Suppressor macrophage (primary cell): ENCODE measurements at regions not wholly inside any gene's neighbourhood (a gene's known extent, or its start where the extent isn't known, plus 50 kb on each side); places are given as distances from the start of the nearest gene placed in this dataset.
A peak's percentile ranks its signal among the peaks of the same experiment; 100 is the strongest.

Source experiments
- DNase-seq, 4 experiments: peaks; one replicate each; pipeline ENCODE4 v3.0.0-alpha.2; 2020 to 2022

DNA sequence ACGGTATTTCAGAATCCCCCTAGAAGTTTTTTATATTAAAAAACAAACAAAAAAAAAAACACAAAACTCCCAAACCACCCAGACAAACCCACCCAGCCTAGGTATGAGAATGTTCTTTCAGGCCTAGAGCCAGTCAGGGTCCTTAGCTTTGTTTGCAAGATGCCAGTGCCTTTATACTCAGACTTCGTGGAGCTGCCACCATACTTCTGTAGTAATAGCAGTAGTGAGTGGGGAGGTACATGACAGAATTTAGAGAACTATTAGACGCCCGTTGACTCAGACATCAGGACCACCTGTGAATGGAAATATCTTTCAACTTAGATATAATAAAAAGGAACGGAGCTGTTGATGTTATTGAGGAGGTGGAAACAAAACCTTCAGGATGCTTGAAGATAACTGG lies 138.2 kb upstream of the MKLN1 start:
- no peak for DNase-seq

DNA sequence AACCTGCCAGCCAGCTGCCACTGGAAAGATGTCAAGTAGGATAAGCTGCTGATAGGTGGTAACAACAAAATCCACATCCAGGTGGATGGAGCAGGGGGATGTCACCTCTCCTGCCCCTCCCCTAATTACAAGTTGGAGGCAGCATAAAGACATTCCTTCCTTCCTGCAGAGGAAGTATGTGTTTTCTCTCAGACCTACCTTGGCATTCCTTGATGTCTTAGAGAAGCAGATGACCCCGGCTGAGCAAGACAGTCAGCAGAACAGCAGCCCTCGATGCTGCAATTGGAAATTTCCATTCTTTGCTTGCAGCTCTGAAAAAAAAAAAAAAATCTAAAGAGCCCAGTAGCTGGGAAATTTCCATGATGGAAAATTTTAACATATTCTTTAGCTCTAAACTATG lies 137.5 kb upstream of the MKLN1 start:
- no peak for DNase-seq

DNA sequence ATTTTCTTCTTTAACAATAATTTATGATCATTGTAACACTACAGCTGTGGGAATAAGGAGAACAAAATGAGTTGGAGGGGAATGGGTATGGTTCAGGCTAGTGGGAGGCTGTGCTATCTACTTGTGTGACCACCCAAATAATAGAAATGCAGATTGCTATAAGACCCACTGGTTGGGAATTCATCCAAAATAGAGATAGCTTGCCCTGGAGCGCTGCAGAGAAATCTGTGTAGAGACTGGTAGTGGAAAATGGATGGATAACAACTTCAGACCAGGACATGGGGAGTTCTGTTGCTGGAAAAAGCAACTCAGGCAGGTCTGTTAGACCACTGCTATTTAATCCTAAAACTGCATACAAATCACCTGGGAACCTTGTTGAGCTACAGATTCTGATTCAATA lies 137.1 kb upstream of the MKLN1 start:
- DNase-seq, result no peak

DNA sequence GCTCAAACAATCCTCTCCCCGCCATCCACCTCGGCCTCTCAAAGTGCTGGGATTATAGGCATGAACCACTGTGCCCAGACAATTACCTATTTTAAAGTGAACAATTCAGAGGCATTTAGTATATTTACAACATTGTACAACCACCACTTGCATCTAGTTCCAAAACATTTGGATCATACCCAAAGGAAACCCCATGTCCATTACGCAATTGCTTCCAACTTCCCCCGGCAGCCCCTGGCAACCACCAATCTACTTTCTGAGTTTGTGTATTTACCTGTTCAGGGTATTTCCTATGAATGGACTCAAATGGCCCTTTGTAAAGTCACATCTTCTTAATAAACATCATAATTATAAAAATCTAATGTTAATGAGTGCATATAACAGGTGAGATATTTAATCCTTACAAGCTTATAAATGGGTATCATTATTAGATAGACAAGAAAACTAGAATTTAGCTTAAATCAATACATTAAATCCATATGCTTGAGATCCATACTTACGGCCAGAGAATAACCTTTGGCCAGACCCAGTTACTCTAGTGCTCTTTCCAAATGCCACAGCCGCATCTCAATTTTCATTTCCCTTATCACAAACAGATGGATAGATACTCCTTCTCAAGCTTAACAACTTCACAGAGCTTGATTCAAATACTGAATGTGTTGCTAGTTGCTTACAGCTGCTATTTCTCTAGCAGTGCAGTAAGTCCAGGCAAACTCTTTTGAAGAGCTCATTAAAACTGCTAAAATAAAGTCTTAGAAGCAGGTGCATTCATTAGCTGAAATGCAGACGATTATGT lies 133.4 kb upstream of the MKLN1 start:
- DNase-seq, result peak; percentile 8 to 32 (median 24)

DNA sequence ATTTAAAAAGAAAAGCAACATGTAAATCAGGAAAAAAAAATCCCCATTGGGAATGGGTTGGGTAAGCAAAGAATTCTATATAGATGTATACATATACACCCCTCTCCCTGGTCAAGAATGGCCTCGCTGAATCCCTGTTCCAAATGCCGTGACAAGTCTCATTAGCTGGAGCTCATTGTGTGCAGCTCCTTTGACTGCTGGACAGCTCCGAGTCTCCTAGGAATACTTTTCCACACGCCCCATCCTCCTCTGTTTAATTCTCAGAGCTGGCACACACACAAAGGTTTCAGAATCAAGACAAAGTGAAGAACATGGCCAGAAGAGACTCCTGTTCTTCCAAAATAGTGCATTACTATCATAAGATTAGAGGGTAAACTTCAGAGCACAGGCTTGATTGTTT lies 130.9 kb upstream of the MKLN1 start:
- DNase-seq, result no peak

DNA sequence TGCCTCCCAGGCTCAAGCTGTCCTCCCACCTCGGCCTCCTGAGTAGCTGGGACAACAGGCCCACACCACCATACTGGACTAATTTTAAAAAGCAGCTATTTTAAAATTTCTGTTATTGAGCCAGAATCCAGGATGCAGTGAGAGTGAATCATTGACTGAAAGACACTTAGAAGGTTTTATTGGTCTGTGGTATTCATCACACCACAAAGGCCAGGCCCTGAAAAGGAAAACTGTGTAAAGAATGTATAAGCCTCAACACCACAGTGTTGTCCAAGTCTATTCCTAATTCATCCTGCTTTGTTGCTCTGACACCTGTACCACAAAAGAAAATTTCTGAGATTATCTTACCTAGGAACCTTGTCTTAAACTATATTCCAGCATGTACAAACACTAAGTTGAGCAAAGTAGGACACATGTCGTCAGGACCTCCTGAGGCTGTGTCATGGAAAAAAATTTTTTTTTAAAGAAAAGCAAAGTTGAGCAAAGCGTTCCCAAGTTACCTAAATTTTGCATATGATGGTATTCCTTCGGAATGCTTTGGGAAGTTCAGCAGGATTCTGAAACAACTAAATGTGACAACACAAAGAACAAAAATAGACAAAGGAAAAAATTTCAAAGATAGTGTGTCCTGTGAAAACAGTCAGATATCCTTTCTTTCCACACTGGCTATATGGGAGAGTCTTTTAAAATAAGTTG lies 129.6 kb upstream of the MKLN1 start:
- DNase-seq, result no peak

DNA sequence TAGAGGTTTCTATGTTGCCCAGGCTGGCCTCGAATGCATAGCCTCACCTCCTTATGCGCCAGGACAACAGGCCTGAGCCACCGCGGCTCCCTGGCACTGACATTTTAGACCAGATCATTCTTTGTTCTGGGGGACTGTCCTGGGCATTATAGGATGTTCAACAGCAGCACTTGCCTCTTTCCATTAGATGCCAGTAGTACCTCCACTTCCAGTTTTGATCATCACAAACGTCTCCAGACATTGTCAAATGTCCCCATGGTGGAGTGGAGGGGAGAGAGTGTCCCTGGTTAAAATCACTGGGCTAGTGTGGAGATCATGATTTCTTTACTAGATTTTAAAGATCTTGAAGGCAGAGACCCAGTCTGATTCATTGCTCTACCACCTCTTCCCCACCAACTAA lies 125.2 kb upstream of the MKLN1 start:
- no peak for DNase-seq

DNA sequence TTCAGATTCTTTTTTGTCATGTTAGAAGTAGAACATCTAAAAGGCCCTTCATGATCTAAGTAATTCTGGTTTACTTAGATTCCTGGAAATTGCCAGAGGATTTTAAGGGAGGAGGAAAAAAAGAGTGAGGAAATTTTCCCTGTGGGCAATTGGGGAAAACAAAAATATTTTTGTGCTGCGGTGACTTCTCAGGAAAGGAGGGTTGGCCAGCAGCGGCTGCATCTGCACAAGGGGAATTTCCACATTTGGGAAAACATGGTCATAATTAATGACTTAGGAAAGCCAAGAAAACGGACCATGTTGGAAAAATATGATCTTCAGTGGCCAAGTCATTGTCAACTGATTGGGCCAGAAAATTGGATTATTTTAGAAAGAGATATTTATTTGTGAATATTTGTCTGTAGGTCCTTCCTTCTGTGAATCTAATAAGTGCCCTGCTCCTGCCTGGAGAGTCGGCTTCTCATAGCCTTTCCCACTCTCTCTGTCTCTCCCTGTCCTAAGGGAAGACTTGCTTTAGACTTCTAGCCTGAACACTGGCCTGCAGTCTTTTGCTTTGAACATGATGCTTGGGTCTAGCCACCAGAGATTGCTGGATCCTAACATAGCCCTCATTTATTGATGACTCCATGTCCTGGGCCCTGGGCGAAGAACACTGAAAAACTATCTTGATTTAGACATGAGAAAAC lies 124.2 kb upstream of the MKLN1 start:
- no peak for DNase-seq

DNA sequence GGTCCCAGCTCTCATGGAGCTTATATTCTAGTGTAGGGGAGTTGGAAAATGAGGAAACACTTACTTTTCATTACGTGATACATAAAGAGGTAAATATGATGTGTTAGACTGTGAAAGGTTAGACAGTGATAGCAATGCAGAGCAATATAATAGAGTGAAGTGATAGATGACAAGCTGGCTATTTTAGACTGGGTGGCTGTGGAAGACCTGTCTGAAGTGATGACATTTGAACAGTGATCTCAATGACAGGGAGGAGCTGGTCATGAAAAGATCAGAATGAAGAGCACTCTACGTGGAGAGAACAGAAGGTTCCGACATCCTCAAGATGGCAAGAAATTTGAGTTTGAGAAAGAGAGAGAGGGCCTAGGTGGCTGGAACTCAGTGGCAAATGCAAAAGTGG lies 118.9 kb upstream of the MKLN1 start:
- DNase-seq, result no peak

DNA sequence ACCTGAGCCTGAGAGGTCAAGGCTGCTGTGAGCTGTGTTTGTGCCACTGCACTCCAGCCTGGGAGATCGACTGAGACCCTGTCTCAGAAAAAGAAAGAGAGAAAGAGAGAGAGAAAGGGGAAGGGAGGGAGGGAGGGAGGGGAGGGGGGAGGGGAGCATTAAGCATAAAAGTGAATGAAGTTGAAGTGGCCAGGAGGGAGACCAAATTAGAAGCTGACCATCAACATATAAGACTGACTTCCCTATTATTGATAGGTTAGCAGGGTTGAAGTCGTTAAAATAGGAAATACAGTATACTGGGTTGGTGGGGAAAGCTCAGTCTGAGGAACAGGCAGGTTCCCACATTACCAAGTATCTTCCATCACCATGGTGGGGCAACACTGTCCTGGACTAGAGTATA lies 117.1 kb upstream of the MKLN1 start:
- no peak for DNase-seq

DNA sequence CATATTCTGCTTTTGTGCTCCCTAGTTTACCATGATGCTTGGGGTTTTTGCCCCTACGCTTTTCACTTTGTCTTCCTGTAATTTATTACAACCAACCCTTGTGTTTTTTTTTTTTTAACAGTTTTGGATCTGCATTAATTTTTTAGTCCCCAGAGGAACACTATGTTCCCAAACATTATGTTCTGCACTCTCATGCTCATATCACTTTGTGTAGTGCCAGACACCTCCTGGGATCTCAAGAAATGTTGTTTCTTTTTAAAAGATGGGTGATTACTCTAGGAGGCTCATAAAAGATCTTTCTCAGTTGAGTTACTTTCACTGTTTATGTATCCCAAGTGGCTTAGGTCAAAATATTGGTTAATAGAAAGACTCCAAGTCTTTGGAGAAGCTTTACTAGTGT lies 116.2 kb upstream of the MKLN1 start:
- DNase-seq, result no peak

DNA sequence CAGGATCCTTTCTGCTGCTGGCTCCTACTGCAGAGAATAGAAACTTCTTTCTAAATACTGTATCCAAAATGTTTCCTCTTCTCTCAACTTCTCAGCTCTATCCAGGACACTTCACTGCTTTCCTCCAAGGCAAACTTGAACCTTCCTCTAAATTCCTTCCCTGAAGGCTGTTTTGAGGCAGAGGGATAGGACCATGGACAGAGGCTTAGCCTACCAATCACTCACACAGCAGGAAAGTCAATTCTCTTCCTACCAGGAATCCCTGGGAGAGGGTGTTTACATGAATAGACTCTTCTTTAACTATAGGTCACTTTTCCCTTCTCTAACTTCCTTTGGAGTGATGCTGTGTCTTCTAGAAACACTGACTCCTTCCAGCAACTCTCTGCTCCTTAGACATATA lies 115.6 kb upstream of the MKLN1 start:
- peak in 1 of 4 experiments; percentile 18 for DNase-seq

DNA sequence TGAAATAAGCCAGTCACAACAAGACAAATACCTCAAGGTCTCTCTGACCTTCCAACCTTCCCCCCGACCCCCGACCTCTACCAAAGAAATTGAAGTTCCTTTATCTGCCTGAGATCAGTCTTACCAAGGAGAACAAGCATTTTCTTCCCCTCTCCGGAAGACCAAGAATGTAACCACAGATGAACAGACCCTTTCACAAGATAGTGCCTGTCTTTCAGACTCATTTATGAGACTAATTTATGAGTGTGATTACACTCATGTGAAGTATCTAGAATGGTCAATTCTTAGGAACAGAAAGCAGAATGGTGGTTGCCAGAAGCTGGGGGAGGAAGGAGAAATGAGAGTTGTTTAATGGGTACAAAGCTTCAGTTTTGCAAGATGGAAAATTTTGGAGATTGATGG lies 108.9 kb upstream of the MKLN1 start:
- DNase-seq, result peak in 1 of 4 experiments; percentile 33

DNA sequence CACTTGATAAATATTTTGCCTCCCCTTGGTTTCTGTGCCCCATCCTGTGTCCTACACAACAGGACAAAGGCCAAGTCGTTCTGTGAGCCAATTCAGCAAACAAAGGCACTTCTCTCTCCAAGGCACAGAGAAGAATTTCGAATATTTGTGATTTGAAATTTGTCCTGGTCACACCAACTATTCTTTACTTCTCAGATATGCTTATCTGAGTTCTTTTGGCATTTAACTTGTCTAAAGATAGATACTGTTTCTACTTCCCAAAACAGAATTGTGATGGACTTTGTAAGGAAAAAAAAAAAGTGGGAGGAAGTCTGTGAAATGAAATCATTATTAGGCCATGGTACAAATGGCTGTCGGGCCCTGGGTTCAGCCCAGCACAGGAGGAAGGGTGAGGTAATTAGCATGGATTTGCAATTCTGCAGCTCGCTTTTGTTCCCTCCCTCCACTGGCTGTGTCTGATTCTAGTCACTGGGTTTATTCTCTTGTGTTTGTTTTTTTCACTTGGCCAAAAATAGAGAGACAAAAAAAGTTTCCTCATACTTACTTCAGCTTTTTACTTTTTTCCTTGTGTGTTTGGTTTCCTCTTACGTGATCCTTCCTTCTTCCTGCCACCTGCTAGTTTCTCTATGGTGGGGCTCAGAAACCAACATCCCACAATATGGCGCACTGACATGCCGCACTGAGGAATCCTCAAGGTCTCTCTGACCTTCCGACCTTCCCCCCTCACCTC lies 108.2 kb upstream of the MKLN1 start:
- peak; percentile 77 to 91 (median 88) for DNase-seq

DNA sequence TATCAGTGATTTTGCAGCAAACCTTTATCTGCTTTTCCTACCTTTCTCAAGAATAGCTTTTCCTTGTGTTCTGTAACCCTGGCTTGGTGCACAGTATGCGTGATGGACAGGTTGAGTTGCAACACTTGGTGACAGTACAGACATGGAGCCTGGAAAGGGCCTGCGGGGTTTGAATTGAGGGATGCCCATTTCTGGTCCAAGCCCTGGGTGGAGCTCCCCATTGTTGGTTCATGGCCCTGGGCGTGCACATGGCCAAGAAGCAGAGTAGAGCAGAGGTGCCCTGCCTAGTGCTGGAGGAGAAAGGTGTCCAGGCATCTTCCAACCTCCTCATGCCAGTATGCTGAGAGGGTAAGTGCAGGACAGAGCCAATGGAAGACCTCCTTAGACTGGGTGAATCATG lies 106.6 kb upstream of the MKLN1 start:
- DNase-seq, result no peak

DNA sequence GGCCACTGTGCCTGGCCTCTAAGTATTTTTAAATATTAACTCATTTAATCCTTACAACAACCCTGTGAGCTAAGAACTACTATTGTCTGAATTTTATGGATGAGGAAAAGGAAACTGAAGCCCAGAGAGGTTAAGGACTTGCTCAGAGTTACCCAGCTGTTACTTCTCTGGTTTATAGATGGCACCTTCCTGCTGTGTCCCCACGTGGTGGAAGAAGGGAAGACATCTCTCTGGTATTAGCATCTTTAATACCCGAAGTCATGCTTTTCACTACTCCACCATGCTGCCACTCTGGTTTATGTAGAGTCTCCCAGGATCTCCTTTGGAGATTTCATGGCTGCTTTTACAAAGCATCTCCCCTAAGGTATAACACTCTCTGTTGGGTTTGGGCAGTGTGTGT lies 105.5 kb upstream of the MKLN1 start:
- no peak for DNase-seq

DNA sequence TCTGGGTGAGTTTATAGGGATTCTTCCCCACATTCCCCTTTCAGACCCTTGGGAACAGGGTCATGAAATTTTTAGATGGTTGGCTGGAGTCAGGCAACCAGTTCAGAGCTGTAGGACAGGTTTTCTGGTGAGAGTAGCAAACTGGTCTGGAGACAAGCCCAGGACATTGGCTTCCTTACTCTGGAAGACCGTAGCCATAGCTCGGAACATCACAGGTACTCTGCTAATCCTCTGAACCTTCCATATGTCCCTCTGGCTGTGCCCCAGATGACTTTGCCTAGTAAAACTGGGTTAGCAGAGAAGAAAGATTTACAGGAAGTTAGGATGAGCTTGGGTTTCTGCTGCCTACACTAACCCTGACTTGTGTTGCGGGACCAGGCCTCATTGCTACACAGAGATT lies 104.5 kb upstream of the MKLN1 start:
- no peak for DNase-seq

DNA sequence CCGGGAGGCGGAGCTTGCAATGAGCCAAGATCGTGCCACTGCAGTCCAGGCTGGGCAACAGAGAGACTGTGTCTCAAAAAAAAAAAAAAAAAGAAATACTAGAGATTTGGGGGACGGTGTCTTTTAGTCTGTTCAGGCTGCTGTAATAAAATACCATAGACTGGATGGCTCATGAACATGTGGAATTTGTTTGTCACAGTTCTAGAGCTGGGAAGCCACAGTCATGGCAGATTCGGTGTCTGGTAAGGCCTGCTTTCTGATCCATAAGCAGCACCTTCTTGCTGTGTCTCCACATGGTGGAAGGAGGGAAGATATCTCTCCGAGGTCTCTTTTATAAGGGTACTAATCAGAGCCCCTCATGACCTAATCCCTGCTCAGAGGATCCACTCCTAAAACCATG lies 102.7 kb upstream of the MKLN1 start:
- no peak for DNase-seq

DNA sequence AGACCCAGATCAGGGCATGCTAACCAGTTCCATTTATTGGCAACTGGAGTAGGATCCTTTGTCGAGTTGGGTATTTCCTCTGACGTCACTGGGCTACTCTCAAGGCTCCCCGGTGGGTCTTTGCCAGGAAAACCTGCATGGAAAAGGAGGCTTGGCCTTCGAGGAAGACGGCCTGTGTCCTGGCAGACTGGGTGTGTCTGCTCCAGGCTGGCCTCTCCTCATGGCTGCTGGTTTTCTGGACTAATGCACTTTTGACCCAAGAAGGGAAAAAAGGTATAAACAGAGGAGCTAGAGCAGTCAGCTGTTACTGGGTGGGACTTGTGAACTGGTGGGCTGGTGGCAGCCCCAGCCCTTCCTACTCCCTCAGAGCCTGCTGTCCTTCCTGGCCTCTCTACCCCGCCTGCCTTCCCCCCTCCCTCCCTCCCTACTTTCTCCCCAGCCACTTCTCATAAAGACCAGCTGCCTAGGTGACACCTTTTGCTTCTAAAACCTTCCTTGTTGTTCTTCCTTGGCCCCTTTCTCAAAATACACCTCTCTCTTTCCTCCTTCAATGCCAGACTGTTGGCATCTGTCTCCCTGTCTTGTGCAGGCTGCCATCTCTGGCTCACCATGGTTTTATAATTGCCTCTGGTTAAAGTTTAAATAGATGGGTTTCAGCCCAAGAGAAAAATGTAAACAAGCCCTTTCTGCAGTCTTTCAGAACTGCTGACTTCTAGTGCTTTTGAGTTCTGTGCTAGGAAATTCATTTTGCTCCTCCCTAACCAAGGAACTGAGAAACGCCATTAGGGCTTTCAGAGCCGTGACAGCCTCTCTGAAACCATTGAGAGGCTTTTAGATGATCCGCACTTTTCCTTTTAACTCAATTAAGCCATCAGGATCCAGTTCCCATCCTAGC lies 101.8 kb upstream of the MKLN1 start:
- DNase-seq, result no peak

DNA sequence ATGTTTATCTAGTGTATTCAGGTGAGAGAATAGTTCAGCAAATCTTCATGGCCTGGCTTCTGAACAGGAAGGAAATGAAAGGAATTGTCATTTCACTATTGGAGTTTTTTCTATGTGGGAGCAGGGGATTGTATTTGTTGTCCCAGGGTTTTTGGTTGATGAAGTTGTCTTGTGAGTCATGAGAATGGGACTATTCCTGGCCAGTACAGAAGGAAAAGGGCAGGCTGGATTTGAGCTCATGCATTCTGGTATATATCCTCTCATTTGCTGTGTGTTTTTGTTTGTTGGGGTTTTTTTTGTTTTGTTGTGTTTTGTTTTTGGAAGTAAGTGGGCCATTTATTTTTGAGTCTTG lies 101.2 kb upstream of the MKLN1 start:
- DNase-seq, result no peak

DNA sequence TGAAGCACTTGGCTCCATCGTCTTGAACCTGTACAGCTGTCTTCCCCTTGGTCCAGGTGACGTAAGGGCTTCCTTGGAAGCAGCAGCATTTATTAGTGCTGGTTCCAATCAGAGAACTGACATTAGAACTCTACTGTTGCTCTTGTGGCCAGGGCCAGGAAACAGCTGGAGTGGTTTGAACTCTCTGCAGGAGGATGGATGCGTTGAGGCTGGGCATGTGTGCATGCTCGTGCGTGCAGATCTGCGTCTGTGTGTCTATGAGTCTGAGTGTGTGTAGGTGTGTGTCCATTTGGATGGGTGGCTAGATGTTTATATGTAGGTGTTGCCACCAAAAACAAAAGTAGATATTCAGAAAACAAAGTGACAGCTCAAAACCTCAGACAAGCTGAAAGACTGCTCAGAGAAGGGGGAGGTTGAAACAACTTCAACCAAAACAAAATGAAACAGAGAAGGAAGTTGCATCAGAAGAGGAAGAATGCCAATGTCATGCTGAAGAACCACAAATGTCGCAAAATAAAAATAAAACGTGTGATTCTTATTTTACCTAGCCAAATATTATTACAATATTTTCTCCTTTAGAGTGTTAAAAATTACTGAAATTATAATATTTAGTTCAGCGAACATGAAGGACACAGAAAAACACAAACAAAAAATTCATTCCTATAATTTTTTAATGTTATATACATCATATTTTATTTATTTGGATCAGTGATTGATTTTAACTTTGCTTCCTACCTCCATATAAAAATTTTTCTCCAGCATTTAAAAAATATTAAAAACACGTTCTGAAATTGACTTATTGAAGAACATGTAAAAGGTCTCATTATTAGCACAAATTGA lies 96.1 kb upstream of the MKLN1 start:
- DNase-seq, result peak; percentile 72 to 86 (median 80)
